Bronchial epithelial cell (primary cell): ENCODE measurements at regions not wholly inside any gene's neighbourhood (a gene's known extent, or its start where the extent isn't known, plus 50 kb on each side); places are given as distances from the start of the nearest gene placed in this dataset.
A peak's percentile ranks its signal among the peaks of the same experiment; 100 is the strongest.

Experiments
- DNase-seq: peaks from one replicate; pipeline ENCODE4 v3.0.0-alpha.2; 2010; ENCODE audit warnings: low read depth
- FAIRE-seq: peaks from 2 replicates; lab custom pipeline; 2011; peaks lifted over from hg19 to GRCh38; lab: Jason Lieb, UNC
- H3K27me3 ChIP-seq: 2 replicates; pipeline ENCODE4 v1.5.1; 2011; ENCODE audit warnings: low read length; ENCODE audit not compliant: control insufficient read depth, insufficient read depth
- H3K36me3 ChIP-seq: 2 replicates; pipeline ENCODE4 v1.5.1; 2011; ENCODE audit warnings: low read length; ENCODE audit not compliant: control insufficient read depth, insufficient read depth
- H3K4me3 ChIP-seq: 2 replicates; pipeline ENCODE4 v1.5.1; 2011; ENCODE audit warnings: mild to moderate bottlenecking, low read depth, low read length, control low read depth
- TF ChIP-seq, protein P1 (sequence below): IDR thresholded peaks from 2 replicates; pipeline ENCODE4 v1.5.1; 2011; ENCODE audit warnings: mild to moderate bottlenecking, moderate library complexity, low read length, control low read depth, inconsistent platforms; ENCODE audit not compliant: insufficient read depth, severe bottlenecking

DNA sequence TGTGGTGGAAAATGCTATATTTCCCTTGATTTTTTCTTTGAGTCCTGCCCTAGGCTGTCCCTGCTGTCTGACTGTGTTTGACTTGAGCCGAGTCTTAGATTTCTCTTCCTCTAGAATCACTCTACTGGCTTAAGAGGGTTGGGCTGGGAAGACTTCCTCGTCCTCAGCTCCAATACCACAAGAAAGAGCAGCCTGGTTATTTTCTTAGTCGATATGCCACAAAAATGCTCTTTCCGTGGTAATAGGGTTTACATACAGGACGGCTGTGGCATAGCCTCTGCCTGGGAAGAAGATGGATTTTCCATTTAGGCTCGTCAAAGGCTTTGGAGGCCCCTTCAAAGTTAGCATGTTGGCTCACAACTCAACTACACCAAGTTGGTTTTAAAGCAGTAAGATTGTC is 212.0 kb upstream of the IGFBP3 start:
- FAIRE-seq (no peak), DNase-seq (no peak)
- Histone ChIP-seq H3K4me3 (no peak overlapping the region), H3K36me3 (no peaks in the 10 kb centered on the region), H3K27me3 (no peaks in the 10 kb centered on the region)
- TF ChIP-seq, protein P1, sequence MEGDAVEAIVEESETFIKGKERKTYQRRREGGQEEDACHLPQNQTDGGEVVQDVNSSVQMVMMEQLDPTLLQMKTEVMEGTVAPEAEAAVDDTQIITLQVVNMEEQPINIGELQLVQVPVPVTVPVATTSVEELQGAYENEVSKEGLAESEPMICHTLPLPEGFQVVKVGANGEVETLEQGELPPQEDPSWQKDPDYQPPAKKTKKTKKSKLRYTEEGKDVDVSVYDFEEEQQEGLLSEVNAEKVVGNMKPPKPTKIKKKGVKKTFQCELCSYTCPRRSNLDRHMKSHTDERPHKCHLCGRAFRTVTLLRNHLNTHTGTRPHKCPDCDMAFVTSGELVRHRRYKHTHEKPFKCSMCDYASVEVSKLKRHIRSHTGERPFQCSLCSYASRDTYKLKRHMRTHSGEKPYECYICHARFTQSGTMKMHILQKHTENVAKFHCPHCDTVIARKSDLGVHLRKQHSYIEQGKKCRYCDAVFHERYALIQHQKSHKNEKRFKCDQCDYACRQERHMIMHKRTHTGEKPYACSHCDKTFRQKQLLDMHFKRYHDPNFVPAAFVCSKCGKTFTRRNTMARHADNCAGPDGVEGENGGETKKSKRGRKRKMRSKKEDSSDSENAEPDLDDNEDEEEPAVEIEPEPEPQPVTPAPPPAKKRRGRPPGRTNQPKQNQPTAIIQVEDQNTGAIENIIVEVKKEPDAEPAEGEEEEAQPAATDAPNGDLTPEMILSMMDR, result no peak

DNA sequence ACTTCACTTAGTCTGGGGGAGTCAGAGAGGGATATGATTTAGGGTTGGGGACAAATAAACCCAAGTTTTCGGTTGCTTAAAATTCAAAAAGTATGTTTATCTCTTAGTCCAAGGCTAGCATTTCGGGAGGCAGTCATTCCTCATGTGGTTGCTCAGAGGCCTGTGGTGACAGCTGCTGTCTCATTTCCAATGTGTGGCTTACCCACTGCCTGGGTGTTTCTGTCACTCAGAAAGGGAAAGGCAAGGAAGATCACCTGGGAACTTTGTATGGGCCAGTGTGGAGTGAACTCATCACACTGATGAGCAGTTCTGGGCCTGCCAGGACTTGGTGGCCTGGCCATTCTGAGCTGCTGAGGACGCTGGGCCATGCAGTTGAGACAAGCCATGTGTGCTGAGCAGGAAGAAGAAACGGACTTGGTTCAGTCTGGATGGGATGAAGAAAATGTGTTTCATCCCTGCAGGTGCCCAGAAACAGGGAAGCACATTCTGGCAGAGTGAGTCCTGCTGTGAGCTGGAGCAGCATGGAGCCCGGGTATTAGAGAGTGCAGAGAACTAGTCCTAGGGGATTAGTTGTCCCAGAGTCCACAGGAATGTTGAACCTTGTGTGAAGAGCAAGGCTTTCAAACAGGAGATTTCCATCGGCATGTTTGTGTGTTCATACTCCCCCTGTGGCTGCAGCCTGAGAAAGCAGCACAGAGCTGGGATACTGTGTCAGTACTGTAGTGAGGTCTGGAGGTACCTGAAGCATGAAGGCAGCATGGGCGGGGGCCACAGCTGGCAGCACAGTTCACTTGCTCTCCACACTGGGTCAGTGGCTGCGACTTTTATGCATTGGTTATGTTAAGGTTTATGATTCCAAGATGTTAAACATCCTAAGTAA is 211.1 kb upstream of the IGFBP3 start:
- FAIRE-seq (no peak), DNase-seq (peak; percentile 57)
- Histone ChIP-seq H3K27me3 (no peaks in the 10 kb centered on the region), H3K36me3 (no peaks in the 10 kb centered on the region), H3K4me3 (no peak overlapping the region)
- TF ChIP-seq, protein P1, result peak; percentile 17

DNA sequence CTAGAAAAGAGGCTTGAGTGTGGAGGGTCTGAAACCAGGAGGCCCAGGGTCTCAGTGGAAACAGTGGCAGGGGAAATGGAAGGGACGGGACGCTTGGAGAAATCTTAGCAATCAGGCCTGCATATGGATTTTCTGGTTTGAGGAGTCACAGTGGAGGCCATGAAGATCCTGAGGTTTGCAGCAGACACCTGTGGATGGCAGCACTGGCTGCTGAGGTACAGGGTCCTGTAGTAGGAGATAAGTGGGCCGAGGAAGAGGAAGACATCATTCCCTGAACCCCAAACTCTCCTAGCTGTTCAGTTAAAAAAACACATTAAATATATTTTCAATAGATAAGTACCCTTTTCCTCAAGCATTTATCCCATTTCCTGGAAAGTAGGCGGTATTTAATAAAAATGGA is 208.8 kb upstream of the IGFBP3 start:
- TF ChIP-seq, protein P1, result no peak
- no peaks in the 10 kb centered on the region for H3K36me3 ChIP-seq
- no peak overlapping the region for H3K4me3 ChIP-seq
- H3K27me3 ChIP-seq, result no peaks in the 10 kb centered on the region
- no peak for FAIRE-seq
- no peak for DNase-seq

DNA sequence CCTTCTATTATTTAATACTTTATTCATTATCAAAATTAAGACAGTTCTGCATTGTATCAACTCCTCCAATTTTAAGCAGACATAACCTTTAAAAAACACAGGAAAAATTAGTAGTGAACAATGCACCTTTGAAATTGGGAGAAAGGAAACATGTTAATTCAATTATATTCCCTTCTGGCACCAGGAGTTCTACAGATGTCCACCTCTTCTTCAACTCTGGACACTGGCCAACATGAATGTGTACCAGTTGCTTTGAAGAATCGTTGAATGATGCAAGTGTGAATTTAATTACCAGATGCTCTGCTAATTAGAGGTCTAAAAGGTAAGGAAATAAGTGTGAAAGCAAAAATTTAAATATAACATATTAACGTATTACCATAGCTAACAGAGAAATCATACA is 206.7 kb upstream of the IGFBP3 start:
- Histone ChIP-seq H3K27me3 (no peaks in the 10 kb centered on the region), H3K36me3 (no peaks in the 10 kb centered on the region), H3K4me3 (no peak overlapping the region)
- no peak for FAIRE-seq
- DNase-seq, result no peak
- TF ChIP-seq, protein P1, result no peak

DNA sequence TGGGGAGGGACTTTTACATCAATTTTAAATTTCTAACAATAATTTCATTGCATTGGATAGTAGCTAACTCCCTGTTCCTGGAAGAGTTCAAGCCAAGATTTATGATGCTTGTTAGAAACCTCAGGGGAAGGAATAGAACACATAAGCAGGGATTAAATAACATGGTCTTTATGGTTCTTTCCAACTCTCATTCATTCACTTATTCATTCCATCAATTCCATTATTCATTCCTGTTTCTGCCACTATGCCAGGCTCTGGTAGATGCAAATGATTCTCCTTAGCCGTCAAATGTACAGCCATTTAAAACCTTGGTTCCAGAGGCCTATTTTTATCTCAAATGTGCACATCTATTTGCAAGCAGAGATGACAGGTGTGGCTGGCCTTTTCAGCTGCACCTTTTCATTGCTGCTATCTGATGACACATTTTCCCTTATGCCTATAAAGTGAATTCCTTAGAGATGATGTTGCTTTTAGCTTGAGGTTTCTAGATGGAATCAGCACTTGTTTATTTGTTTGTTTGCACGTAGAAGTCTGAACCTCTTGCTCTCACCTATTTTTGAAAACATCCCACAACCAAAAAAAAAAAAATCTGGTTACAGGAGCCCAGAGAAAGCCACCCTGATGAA is 205.7 kb upstream of the IGFBP3 start:
- DNase-seq (peak; percentile 35), FAIRE-seq (no peak)
- TF ChIP-seq, protein P1, result no peak
- Histone ChIP-seq H3K36me3 (no peaks in the 10 kb centered on the region), H3K27me3 (no peaks in the 10 kb centered on the region), H3K4me3 (no peak overlapping the region)
